ENCODE measurements at regions not wholly inside any gene's neighbourhood (a gene's known extent, or its start where the extent isn't known, plus 50 kb on each side); places are given as distances from the start of the nearest gene placed in this dataset.

DNA sequence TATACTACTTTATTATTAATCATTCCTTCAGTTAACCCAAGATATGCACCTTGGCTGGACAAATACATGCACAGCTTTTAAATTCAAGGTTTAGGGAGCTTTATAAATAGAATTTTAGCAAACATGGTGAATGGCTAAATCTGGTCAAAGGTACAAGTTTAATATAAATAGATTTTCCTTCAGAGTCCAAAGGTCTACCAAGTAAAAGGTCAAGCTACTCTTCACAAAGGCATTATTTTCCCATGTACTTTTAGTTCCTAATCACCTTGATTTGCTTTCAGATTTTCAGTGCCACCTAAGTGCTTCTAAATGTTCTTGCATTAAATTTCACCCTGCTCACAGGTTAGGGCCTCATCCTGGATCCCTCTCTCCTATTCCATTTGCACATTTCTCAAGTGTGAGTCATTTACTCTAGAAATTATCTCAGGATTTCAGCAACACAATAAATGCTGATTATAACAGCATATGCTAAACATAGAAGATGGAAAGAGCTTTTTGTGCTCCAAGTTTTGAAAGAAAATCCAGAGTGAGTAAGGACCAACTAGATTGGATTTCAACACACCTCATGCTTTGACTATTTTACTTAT lies 459.4 kb upstream of the ITGA1 start:
- Histone ChIP-seq H3K27ac (ENCODE audit: low read depth in 2 of 2, low read length in 1 of 2) (no peak overlapping the region), H3K36me3 (ENCODE audit: control insufficient read depth in 2 of 2, insufficient read depth in 2 of 2, low read length in 1 of 2) (no peaks in the 10 kb centered on the region), H3K4me3 (ENCODE audit: low read depth in 1 of 2, low read length in 2 of 2) (no peak overlapping the region), H3K9me3 (ENCODE audit: control insufficient read depth in 2 of 2, insufficient read depth in 1 of 2, low read depth in 1 of 2, low read length in 1 of 2) (peaks cover 0 to 2% of the 10 kb centered on the region in 2 donors), H3K4me1 (ENCODE audit: control insufficient read depth in 2 of 2, insufficient read depth in 2 of 2, low read length in 1 of 2) (no peaks in the 10 kb centered on the region), H3K27me3 (ENCODE audit: control insufficient read depth in 1 of 2, insufficient read depth in 2 of 2, low read length in 2 of 2) (no peaks in the 10 kb centered on the region)

- 90 to 93% methylated on average over 1 of the region's 1 CpG for WGBS, 2 donors
- Histone ChIP-seq H3K4me1 (ENCODE audit: control insufficient read depth in 2 of 2, insufficient read depth in 2 of 2, low read length in 1 of 2) (no peaks in the 10 kb centered on the region), H3K27me3 (ENCODE audit: control insufficient read depth in 1 of 2, insufficient read depth in 2 of 2, low read length in 2 of 2) (no peaks in the 10 kb centered on the region), H3K4me3 (ENCODE audit: low read depth in 1 of 2, low read length in 2 of 2) (no peak overlapping the region), H3K36me3 (ENCODE audit: control insufficient read depth in 2 of 2, insufficient read depth in 2 of 2, low read length in 1 of 2) (no peaks in the 10 kb centered on the region), H3K9me3 (ENCODE audit: control insufficient read depth in 2 of 2, insufficient read depth in 1 of 2, low read depth in 1 of 2, low read length in 1 of 2) (peaks cover 0 to 2% of the 10 kb centered on the region in 2 donors), H3K27ac (ENCODE audit: low read depth in 2 of 2, low read length in 1 of 2) (no peak overlapping the region)
Observed at GRCh38 chr5:52331725-52332124, 456.0 kb upstream of the ITGA1 start.

DNA sequence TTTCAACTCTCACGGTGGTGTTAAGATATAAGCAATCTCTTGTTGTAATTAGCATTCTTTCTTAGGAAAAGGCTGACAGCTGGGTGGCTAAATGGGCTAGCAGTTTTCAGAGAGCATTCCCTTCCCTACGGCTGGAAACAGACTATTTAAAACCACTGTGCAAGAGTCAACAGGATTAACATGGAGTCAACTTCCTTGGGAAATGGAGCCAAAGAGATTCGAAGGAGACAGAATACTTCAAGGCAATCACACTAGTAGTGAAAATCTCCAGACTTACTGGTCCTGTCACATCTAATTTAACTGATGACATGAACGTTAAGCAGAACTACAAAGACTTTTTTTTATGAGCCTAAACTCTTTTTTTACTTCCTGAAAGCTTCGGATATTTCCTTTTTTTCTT lies 453.3 kb upstream of the ITGA1 start:
- Histone ChIP-seq H3K9me3 (ENCODE audit: control insufficient read depth in 2 of 2, insufficient read depth in 1 of 2, low read depth in 1 of 2, low read length in 1 of 2) (peaks cover 0 to 2% of the 10 kb centered on the region in 2 donors), H3K27me3 (ENCODE audit: control insufficient read depth in 1 of 2, insufficient read depth in 2 of 2, low read length in 2 of 2) (no peaks in the 10 kb centered on the region), H3K4me1 (ENCODE audit: control insufficient read depth in 2 of 2, insufficient read depth in 2 of 2, low read length in 1 of 2) (no peaks in the 10 kb centered on the region), H3K4me3 (ENCODE audit: low read depth in 1 of 2, low read length in 2 of 2) (no peak overlapping the region), H3K27ac (ENCODE audit: low read depth in 2 of 2, low read length in 1 of 2) (no peak overlapping the region), H3K36me3 (ENCODE audit: control insufficient read depth in 2 of 2, insufficient read depth in 2 of 2, low read length in 1 of 2) (no peaks in the 10 kb centered on the region)
- 17 to 30% methylated on average over 5 of the region's 5 CpGs for WGBS, 2 donors

- H3K4me1 ChIP-seq (ENCODE audit: control insufficient read depth in 2 of 2, insufficient read depth in 2 of 2, low read length in 1 of 2), result no peaks in the 10 kb centered on the region
- no peaks in the 10 kb centered on the region for H3K9me3 ChIP-seq (ENCODE audit: control insufficient read depth in 2 of 2, insufficient read depth in 1 of 2, low read depth in 1 of 2, low read length in 1 of 2)
- H3K4me3 ChIP-seq (ENCODE audit: low read depth in 1 of 2, low read length in 2 of 2), result no peak overlapping the region
- no peaks in the 10 kb centered on the region for H3K36me3 ChIP-seq (ENCODE audit: control insufficient read depth in 2 of 2, insufficient read depth in 2 of 2, low read length in 1 of 2)
- no peaks in the 10 kb centered on the region for H3K27me3 ChIP-seq (ENCODE audit: control insufficient read depth in 1 of 2, insufficient read depth in 2 of 2, low read length in 2 of 2)
- WGBS, 2 donors, result 83 to 87% methylated on average over 3 of the region's 3 CpGs
- no peak overlapping the region for H3K27ac ChIP-seq (ENCODE audit: low read depth in 2 of 2, low read length in 1 of 2)
Observed at GRCh38 chr5:52339285-52339684, 448.4 kb upstream of the ITGA1 start.

DNA sequence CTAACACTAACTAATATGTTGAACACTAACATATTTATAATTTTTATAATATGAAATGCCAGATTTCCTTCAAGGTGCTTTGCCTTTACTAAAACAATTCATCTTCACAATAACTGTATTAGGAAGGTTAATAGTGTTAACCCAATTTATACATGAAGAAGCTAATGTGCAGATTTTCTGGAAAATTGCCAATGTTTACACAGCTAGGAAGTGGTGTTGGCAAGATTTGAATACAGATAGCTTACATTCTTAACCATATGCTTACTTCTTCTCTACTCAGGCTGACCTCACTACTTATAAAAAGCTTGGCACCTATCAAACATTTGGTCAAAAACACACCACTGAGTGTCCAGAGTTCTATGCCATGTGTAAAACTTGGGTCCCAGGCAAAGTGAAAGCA lies 445.4 kb upstream of the ITGA1 start:
- no peaks in the 10 kb centered on the region for H3K27me3 ChIP-seq (ENCODE audit: control insufficient read depth in 1 of 2, insufficient read depth in 2 of 2, low read length in 2 of 2)
- no peaks in the 10 kb centered on the region for H3K4me1 ChIP-seq (ENCODE audit: control insufficient read depth in 2 of 2, insufficient read depth in 2 of 2, low read length in 1 of 2)
- no peak overlapping the region for H3K4me3 ChIP-seq (ENCODE audit: low read depth in 1 of 2, low read length in 2 of 2)
- no peaks in the 10 kb centered on the region for H3K9me3 ChIP-seq (ENCODE audit: control insufficient read depth in 2 of 2, insufficient read depth in 1 of 2, low read depth in 1 of 2, low read length in 1 of 2)
- no peaks in the 10 kb centered on the region for H3K36me3 ChIP-seq (ENCODE audit: control insufficient read depth in 2 of 2, insufficient read depth in 2 of 2, low read length in 1 of 2)
- H3K27ac ChIP-seq (ENCODE audit: low read depth in 2 of 2, low read length in 1 of 2), result no peak overlapping the region

GRCh38 chr5:52356311-52356918 lies 431.3 kb upstream of the ITGA1 start:
- no peaks in the 10 kb centered on the region for H3K36me3 ChIP-seq (ENCODE audit: control insufficient read depth in 2 of 2, insufficient read depth in 2 of 2, low read length in 1 of 2)
- H3K9me3 ChIP-seq (ENCODE audit: control insufficient read depth in 2 of 2, insufficient read depth in 1 of 2, low read depth in 1 of 2, low read length in 1 of 2), result no peaks in the 10 kb centered on the region
- 20 to 26% methylated on average over 3 of the region's 3 CpGs for WGBS, 2 donors
- no peak overlapping the region for H3K27ac ChIP-seq (ENCODE audit: low read depth in 2 of 2, low read length in 1 of 2)
- no peaks in the 10 kb centered on the region for H3K27me3 ChIP-seq (ENCODE audit: control insufficient read depth in 1 of 2, insufficient read depth in 2 of 2, low read length in 2 of 2)
- no peaks in the 10 kb centered on the region for H3K4me1 ChIP-seq (ENCODE audit: control insufficient read depth in 2 of 2, insufficient read depth in 2 of 2, low read length in 1 of 2)
- no peak overlapping the region for H3K4me3 ChIP-seq (ENCODE audit: low read depth in 1 of 2, low read length in 2 of 2)

DNA sequence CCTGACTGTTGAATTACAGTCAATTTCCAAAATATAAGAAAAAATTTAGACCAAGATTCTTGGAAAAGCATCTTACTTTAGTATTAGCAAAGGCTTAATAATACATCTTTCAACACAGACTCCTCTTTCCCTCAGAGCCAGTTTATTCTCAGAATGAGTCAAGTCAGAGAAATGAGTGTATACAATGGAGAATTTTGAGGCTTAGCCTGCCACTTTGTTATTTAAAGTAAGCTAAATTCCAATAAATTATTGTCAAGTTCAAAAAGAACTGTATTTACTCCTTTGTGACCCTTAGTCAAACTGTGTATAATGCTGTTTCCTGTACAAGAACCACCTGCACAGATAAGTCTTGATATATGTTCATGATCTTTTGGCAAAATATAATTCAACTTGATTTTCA lies 428.5 kb upstream of the ITGA1 start:
- Histone ChIP-seq H3K9me3 (ENCODE audit: control insufficient read depth in 2 of 2, insufficient read depth in 1 of 2, low read depth in 1 of 2, low read length in 1 of 2) (no peaks in the 10 kb centered on the region), H3K36me3 (ENCODE audit: control insufficient read depth in 2 of 2, insufficient read depth in 2 of 2, low read length in 1 of 2) (no peaks in the 10 kb centered on the region), H3K27me3 (ENCODE audit: control insufficient read depth in 1 of 2, insufficient read depth in 2 of 2, low read length in 2 of 2) (no peaks in the 10 kb centered on the region), H3K27ac (ENCODE audit: low read depth in 2 of 2, low read length in 1 of 2) (no peak overlapping the region), H3K4me1 (ENCODE audit: control insufficient read depth in 2 of 2, insufficient read depth in 2 of 2, low read length in 1 of 2) (no peaks in the 10 kb centered on the region), H3K4me3 (ENCODE audit: low read depth in 1 of 2, low read length in 2 of 2) (no peak overlapping the region)

DNA sequence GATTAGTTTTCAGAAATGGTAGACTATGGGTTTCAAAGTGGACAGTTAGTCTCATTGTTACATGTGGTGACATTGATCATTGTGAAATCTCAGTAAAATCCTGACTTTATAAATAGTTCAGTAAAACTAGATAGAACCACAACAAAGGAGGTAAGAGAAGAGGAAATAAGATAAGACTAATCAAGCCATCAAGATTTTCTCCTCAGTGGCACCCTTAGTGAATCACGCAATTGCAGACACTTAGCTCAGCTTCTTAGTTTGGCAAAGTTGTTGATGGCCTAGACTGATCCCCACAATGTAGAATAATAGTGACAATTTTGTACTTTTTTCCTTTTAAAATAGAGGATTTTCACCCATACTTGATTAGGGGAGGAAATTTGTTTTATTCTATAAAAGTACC lies 426.7 kb upstream of the ITGA1 start:
- Histone ChIP-seq H3K4me3 (ENCODE audit: low read depth in 1 of 2, low read length in 2 of 2) (no peak overlapping the region), H3K4me1 (ENCODE audit: control insufficient read depth in 2 of 2, insufficient read depth in 2 of 2, low read length in 1 of 2) (no peaks in the 10 kb centered on the region), H3K36me3 (ENCODE audit: control insufficient read depth in 2 of 2, insufficient read depth in 2 of 2, low read length in 1 of 2) (no peaks in the 10 kb centered on the region), H3K27me3 (ENCODE audit: control insufficient read depth in 1 of 2, insufficient read depth in 2 of 2, low read length in 2 of 2) (no peaks in the 10 kb centered on the region), H3K27ac (ENCODE audit: low read depth in 2 of 2, low read length in 1 of 2) (no peak overlapping the region), H3K9me3 (ENCODE audit: control insufficient read depth in 2 of 2, insufficient read depth in 1 of 2, low read depth in 1 of 2, low read length in 1 of 2) (no peaks in the 10 kb centered on the region)
- WGBS, 2 donors, result 81 to 88% methylated on average over 1 of the region's 1 CpG

DNA sequence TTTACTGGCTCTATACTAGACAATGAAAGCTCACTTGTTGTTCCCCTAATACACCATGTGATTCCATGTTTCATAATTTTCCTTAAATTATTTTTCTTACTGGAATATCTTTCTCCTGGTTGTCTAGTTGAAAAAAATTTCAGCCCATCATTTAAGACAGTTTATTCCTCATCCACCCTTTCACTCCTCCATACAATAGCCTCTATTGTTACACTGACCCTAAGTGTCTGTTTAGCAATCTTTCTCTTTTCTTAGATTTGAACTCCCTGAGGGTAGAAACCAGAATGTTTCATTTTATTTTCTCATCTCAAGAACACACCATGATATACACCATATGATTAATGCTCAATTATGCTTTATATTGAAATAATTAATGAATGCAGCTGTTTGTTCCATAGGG lies 413.4 kb upstream of the ITGA1 start:
- no peak overlapping the region for H3K4me3 ChIP-seq (ENCODE audit: low read depth in 1 of 2, low read length in 2 of 2)
- H3K9me3 ChIP-seq (ENCODE audit: control insufficient read depth in 2 of 2, insufficient read depth in 1 of 2, low read depth in 1 of 2, low read length in 1 of 2), result no peaks in the 10 kb centered on the region
- H3K36me3 ChIP-seq (ENCODE audit: control insufficient read depth in 2 of 2, insufficient read depth in 2 of 2, low read length in 1 of 2), result no peaks in the 10 kb centered on the region

GRCh38 chr5:52375969-52376368 lies 411.7 kb upstream of the ITGA1 start:
- H3K27me3 ChIP-seq (ENCODE audit: control insufficient read depth in 1 of 2, insufficient read depth in 2 of 2, low read length in 2 of 2), result no peaks in the 10 kb centered on the region
- WGBS, 2 donors, result 79 to 88% methylated on average over 3 of the region's 3 CpGs

More for the DNA sequence above, 413.4 kb upstream of the ITGA1 start:
- Histone ChIP-seq H3K27me3 (ENCODE audit: control insufficient read depth in 1 of 2, insufficient read depth in 2 of 2, low read length in 2 of 2) (no peaks in the 10 kb centered on the region), H3K27ac (ENCODE audit: low read depth in 2 of 2, low read length in 1 of 2) (no peak overlapping the region), H3K4me1 (ENCODE audit: control insufficient read depth in 2 of 2, insufficient read depth in 2 of 2, low read length in 1 of 2) (no peaks in the 10 kb centered on the region)

More at GRCh38 chr5:52375969-52376368, 411.7 kb upstream of the ITGA1 start:
- H3K4me1 ChIP-seq (ENCODE audit: control insufficient read depth in 2 of 2, insufficient read depth in 2 of 2, low read length in 1 of 2), result no peaks in the 10 kb centered on the region
- no peak overlapping the region for H3K27ac ChIP-seq (ENCODE audit: low read depth in 2 of 2, low read length in 1 of 2)
- no peaks in the 10 kb centered on the region for H3K36me3 ChIP-seq (ENCODE audit: control insufficient read depth in 2 of 2, insufficient read depth in 2 of 2, low read length in 1 of 2)
- no peak overlapping the region for H3K4me3 ChIP-seq (ENCODE audit: low read depth in 1 of 2, low read length in 2 of 2)
- H3K9me3 ChIP-seq (ENCODE audit: control insufficient read depth in 2 of 2, insufficient read depth in 1 of 2, low read depth in 1 of 2, low read length in 1 of 2), result no peaks in the 10 kb centered on the region

Data from esophagus (tissue), 2 donors.